GM12878 (cell line): ENCODE measurements at regions not wholly inside any gene's neighbourhood (a gene's known extent, or its start where the extent isn't known, plus 50 kb on each side); places are given as distances from the start of the nearest gene placed in this dataset.

Experiments used
- TF ChIP-seq, protein P1 (sequence below): fragments of 450-650 bp; IDR thresholded peaks from 2 replicates; pipeline ENCODE4 v1.6.1; 2017; ENCODE audit warnings: mild to moderate bottlenecking, moderate library complexity
- TF ChIP-seq, protein P2 (sequence below), 3 experiments: IDR thresholded peaks in 2 of 3; conservative IDR thresholded peaks in 1 of 3; 2 replicates each; pipeline ENCODE4 v1.5.1; 2011; ENCODE audit warnings: low read depth in 3 of 3, low read length in 3 of 3, mild to moderate bottlenecking in 3 of 3, control low read depth in 2 of 3, moderate library complexity in 2 of 3, inconsistent platforms in 1 of 3, mixed read lengths in 1 of 3; ENCODE audit not compliant: control insufficient read depth in 2 of 3, insufficient read depth in 1 of 3; ENCODE audit errors: extremely low read depth in 1 of 3

DNA sequence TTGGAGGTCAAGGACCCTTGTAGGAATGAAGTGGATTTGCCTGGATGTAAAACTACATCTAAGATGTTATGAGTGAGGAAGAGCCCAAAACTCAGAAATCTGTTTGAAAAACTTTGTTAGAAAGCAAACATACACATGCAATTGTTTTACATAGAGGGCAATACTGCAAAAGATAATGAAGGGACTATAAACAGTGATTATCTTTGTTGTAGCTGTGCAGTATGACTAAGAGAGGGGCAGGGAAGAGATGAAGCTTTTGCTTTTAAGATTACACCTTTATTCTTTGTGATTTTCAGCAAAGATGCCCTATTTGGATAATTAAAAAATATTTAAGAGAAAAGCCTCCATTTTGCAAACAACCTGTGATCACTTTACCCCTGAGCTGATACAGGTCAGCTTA is 839.9 kb upstream of the RBFOX1 start:
- TF ChIP-seq, protein P1, sequence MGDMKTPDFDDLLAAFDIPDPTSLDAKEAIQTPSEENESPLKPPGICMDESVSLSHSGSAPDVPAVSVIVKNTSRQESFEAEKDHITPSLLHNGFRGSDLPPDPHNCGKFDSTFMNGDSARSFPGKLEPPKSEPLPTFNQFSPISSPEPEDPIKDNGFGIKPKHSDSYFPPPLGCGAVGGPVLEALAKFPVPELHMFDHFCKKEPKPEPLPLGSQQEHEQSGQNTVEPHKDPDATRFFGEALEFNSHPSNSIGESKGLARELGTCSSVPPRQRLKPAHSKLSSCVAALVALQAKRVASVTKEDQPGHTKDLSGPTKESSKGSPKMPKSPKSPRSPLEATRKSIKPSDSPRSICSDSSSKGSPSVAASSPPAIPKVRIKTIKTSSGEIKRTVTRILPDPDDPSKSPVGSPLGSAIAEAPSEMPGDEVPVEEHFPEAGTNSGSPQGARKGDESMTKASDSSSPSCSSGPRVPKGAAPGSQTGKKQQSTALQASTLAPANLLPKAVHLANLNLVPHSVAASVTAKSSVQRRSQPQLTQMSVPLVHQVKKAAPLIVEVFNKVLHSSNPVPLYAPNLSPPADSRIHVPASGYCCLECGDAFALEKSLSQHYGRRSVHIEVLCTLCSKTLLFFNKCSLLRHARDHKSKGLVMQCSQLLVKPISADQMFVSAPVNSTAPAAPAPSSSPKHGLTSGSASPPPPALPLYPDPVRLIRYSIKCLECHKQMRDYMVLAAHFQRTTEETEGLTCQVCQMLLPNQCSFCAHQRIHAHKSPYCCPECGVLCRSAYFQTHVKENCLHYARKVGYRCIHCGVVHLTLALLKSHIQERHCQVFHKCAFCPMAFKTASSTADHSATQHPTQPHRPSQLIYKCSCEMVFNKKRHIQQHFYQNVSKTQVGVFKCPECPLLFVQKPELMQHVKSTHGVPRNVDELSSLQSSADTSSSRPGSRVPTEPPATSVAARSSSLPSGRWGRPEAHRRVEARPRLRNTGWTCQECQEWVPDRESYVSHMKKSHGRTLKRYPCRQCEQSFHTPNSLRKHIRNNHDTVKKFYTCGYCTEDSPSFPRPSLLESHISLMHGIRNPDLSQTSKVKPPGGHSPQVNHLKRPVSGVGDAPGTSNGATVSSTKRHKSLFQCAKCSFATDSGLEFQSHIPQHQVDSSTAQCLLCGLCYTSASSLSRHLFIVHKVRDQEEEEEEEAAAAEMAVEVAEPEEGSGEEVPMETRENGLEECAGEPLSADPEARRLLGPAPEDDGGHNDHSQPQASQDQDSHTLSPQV: no peak
- TF ChIP-seq, protein P2, sequence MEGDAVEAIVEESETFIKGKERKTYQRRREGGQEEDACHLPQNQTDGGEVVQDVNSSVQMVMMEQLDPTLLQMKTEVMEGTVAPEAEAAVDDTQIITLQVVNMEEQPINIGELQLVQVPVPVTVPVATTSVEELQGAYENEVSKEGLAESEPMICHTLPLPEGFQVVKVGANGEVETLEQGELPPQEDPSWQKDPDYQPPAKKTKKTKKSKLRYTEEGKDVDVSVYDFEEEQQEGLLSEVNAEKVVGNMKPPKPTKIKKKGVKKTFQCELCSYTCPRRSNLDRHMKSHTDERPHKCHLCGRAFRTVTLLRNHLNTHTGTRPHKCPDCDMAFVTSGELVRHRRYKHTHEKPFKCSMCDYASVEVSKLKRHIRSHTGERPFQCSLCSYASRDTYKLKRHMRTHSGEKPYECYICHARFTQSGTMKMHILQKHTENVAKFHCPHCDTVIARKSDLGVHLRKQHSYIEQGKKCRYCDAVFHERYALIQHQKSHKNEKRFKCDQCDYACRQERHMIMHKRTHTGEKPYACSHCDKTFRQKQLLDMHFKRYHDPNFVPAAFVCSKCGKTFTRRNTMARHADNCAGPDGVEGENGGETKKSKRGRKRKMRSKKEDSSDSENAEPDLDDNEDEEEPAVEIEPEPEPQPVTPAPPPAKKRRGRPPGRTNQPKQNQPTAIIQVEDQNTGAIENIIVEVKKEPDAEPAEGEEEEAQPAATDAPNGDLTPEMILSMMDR (IDR thresholded peaks at IDR 0.05 in 2 of 3, conservative IDR thresholded peaks at IDR 0.05 in 1 of 3; ENCODE audit: control insufficient read depth in 2 of 3, extremely low read depth in 1 of 3, insufficient read depth in 1 of 3, low read depth in 3 of 3, low read length in 3 of 3): no peak
